Inflammatory macrophage (primary cell): ENCODE measurements at regions not wholly inside any gene's neighbourhood (a gene's known extent, or its start where the extent isn't known, plus 50 kb on each side); places are given as distances from the start of the nearest gene placed in this dataset.
A peak's percentile ranks its signal among the peaks of the same experiment; 100 is the strongest.
"Not testable (repeated sequence)": the region's sequence is repeated elsewhere in the genome, so short reads cannot be mapped to it uniquely, and the experiment has no call there.

Source experiments
- DNase-seq, 2 donors: peaks; one replicate each; pipeline ENCODE4 v3.0.0-alpha.2; 2020 to 2022

GRCh38 chr13:28607187-28607955, 51.6 kb upstream of the POMP start:
- DNase-seq: no peak

- DNase-seq: no peak
Measured at GRCh38 chr13:28606466-28606865, 52.5 kb upstream of the POMP start.

- not testable (repeated sequence) for DNase-seq
Measured at GRCh38 chr13:28605147-28605546, 53.8 kb upstream of the POMP start.

GRCh38 chr13:28603043-28603664, 55.8 kb upstream of the POMP start:
- no peak for DNase-seq

- no peak for DNase-seq
Measured at GRCh38 chr13:28602580-28602979, 56.4 kb upstream of the POMP start.

GRCh38 chr13:28601581-28601980, 57.3 kb upstream of the POMP start:
- DNase-seq: no peak

- no peak for DNase-seq
Measured at GRCh38 chr13:28597641-28598040, 61.3 kb upstream of the POMP start.

GRCh38 chr13:28590461-28590860, 68.5 kb upstream of the POMP start:
- DNase-seq: peak in 1 of 2 donors; percentile 65

- peak in 1 of 2 donors; percentile 74 for DNase-seq
Measured at GRCh38 chr13:28588296-28588695, 70.6 kb upstream of the POMP start.

- no peak for DNase-seq
Measured at GRCh38 chr13:28587174-28587540, 71.8 kb upstream of the POMP start.

GRCh38 chr13:28586439-28587173, 72.3 kb upstream of the POMP start:
- no peak for DNase-seq

- peak; percentile 65 to 70 for DNase-seq
Measured at GRCh38 chr13:28585561-28585960, 73.4 kb upstream of the POMP start.

GRCh38 chr13:28584873-28585381, 74.0 kb upstream of the POMP start:
- DNase-seq: peak; percentile 8 to 52

GRCh38 chr13:28583651-28584091, 75.3 kb upstream of the POMP start:
- DNase-seq: peak; percentile 35 to 81

GRCh38 chr13:28582892-28583240, 76.1 kb upstream of the POMP start:
- DNase-seq: peak in 1 of 2 donors; percentile 73

- DNase-seq: peak; percentile 86 to 95
Measured at GRCh38 chr13:28582225-28582891, 76.6 kb upstream of the POMP start.

GRCh38 chr13:28581451-28581850, 77.5 kb upstream of the POMP start:
- DNase-seq: no peak

GRCh38 chr13:28579736-28580135, 79.2 kb upstream of the POMP start:
- DNase-seq: no peak

- DNase-seq: no peak
Measured at GRCh38 chr13:28579322-28579721, 79.6 kb upstream of the POMP start.

- no peak for DNase-seq
Measured at GRCh38 chr13:28576067-28576466, 81.1 kb upstream of the FLT1 start.

GRCh38 chr13:28575200-28575599, 80.3 kb upstream of the FLT1 start:
- no peak for DNase-seq

- DNase-seq: peak; percentile 92 to 95
Measured at GRCh38 chr13:28574617-28575142, 79.8 kb upstream of the FLT1 start.
